Left lung (tissue), 4 donors: ENCODE measurements at regions not wholly inside any gene's neighbourhood (a gene's known extent, or its start where the extent isn't known, plus 50 kb on each side); places are given as distances from the start of the nearest gene placed in this dataset.

Source experiments
- ATAC-seq: fragments of 200-7000 bp; cut with Tn5 transposase; one replicate; pipeline ENCODE4 v1.9.1; 2020; ENCODE audit warnings: moderate library complexity
- DNase-seq, 4 donors: peaks; one replicate each; pipeline ENCODE4 v3.0.0-alpha.2; 2013 to 2020
- H3K27ac ChIP-seq, 2 donors: fragments of 200-600 bp; sonication (generic) in 1 of 2; one replicate each; pipeline versions ENCODE4 v1.5.0 to v1.8.0; 2020 to 2021
- H3K27me3 ChIP-seq, 2 donors: fragments of 200-600 bp; sonication (generic) in 1 of 2; one replicate each; pipeline versions ENCODE4 v1.5.0 to v1.8.0; 2020 to 2021
- H3K36me3 ChIP-seq, 2 donors: fragments of 200-600 bp; sonication (generic) in 1 of 2; one replicate each; pipeline versions ENCODE4 v1.5.0 to v1.8.0; 2020 to 2021
- H3K4me1 ChIP-seq, 2 donors: fragments of 200-600 bp; one replicate each; pipeline ENCODE4 v1.8.0; 2021
- H3K4me3 ChIP-seq, 2 donors: fragments of 200-600 bp; sonication (generic) in 1 of 2; one replicate each; pipeline versions ENCODE4 v1.5.0 to v1.8.0; 2020 to 2021; ENCODE audit warnings: mild to moderate bottlenecking in 1 of 2
- H3K9me3 ChIP-seq, 2 donors: fragments of 200-600 bp; sonication (generic) in 1 of 2; one replicate each; pipeline versions ENCODE4 v1.5.0 to v1.8.0; 2020 to 2021
- intact Hi-C, 2 donors: fragments of 100-400 bp; cut with DNase I; formaldehyde crosslinking; loops; one replicate each; pipeline versions ENCODE4 v1.11.2 to v1.14.2; 2022
- TF ChIP-seq, protein P1 (sequence below), 2 donors: fragments of 200-600 bp; sonication (generic) in 1 of 2; IDR thresholded peaks; one replicate each; pipeline versions ENCODE4 v1.5.0 to v1.8.0; 2021; ENCODE audit warnings: antibody characterized with exemption in 2 of 2
- donor health status: DM: no; HTN: yes; CAD: no.
- donor health status: DM: no; HTN: no; CAD: no.

DNA sequence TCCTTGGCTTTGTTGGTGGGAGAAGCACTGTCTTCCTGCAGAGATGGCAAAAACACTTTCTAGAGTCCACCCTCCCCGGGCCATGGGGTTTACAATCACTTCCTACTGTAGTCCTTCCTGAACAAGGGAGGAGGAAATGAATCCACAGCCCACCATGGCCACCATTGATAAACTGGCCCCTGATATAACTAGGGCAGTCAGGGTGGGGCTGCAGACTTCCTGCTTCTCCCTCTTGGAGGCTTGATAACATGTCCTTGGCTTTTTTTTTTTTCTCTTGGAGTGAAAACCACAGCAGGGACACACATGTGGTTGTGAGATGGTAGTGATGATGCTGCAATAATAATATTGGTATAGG is 437.8 kb downstream of the ZNF521 start:
- Histone ChIP-seq H3K9me3 (no peaks in the 10 kb centered on the region), H3K27ac (no peak overlapping the region), H3K27me3 (no peaks in the 10 kb centered on the region), H3K4me3 (no peak overlapping the region), H3K36me3 (no peaks in the 10 kb centered on the region), H3K4me1 (no peaks in the 10 kb centered on the region)
- DNase-seq, result no peak
- ATAC-seq, result no peak
- TF ChIP-seq, protein P1, sequence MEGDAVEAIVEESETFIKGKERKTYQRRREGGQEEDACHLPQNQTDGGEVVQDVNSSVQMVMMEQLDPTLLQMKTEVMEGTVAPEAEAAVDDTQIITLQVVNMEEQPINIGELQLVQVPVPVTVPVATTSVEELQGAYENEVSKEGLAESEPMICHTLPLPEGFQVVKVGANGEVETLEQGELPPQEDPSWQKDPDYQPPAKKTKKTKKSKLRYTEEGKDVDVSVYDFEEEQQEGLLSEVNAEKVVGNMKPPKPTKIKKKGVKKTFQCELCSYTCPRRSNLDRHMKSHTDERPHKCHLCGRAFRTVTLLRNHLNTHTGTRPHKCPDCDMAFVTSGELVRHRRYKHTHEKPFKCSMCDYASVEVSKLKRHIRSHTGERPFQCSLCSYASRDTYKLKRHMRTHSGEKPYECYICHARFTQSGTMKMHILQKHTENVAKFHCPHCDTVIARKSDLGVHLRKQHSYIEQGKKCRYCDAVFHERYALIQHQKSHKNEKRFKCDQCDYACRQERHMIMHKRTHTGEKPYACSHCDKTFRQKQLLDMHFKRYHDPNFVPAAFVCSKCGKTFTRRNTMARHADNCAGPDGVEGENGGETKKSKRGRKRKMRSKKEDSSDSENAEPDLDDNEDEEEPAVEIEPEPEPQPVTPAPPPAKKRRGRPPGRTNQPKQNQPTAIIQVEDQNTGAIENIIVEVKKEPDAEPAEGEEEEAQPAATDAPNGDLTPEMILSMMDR (IDR thresholded peaks at IDR 0.05), result no peak
- intact Hi-C loops, result no loop called here

DNA sequence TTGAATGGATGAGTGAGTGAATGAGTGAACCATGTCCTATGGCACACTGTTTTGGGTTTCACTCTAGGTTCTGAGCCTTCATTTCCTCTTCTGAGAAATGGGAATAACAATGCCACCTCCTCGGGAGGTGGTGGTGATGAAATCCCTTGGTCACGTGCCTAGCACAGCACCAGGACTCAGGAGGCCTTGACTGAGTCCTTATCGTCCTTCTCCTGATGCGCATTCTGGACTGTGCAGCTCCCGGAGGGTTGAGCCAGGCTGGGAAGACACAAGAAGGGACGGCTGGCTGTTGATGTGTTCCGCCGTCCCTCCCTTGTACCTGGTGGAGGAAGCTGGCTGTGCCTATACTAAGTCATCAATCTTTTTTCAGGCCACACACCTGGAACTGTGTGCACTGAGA is 437.3 kb downstream of the ZNF521 start:
- ATAC-seq (no peak), DNase-seq (no peak)
- intact Hi-C loops, result no loop called here
- TF ChIP-seq, protein P1 (IDR thresholded peaks at IDR 0.05), result no peak
- H3K36me3 ChIP-seq, result no peaks in the 10 kb centered on the region
- H3K27ac ChIP-seq, result no peak overlapping the region
- H3K27me3 ChIP-seq, result no peaks in the 10 kb centered on the region
- no peaks in the 10 kb centered on the region for H3K9me3 ChIP-seq
- H3K4me1 ChIP-seq, result no peaks in the 10 kb centered on the region
- no peak overlapping the region for H3K4me3 ChIP-seq

DNA sequence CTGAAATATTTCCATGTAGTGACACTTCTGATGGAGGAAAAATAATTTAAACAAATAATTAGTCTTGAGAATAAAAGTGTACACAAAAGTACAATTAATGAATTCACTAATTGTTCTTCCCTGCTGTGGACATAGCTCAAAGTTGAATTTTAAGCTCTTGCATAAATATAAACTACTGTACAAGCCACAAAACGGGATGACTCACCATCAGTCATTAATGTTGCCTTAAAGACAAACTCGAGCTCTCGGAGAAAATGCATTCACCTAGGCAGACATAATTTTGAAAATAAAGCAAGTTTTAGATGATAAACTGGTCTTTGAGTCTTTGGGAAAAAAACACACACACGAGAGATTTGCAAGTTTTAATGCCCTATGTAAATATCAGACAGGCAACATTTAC is 436.4 kb downstream of the ZNF521 start:
- H3K27me3 ChIP-seq, result no peaks in the 10 kb centered on the region
- intact Hi-C loops, result no loop called here
- H3K4me1 ChIP-seq, result no peaks in the 10 kb centered on the region
- no peak overlapping the region for H3K4me3 ChIP-seq
- DNase-seq (no peak), ATAC-seq (no peak)
- H3K9me3 ChIP-seq, result no peaks in the 10 kb centered on the region
- TF ChIP-seq, protein P1 (IDR thresholded peaks at IDR 0.05), result no peak
- no peaks in the 10 kb centered on the region for H3K36me3 ChIP-seq
- H3K27ac ChIP-seq, result no peak overlapping the region

DNA sequence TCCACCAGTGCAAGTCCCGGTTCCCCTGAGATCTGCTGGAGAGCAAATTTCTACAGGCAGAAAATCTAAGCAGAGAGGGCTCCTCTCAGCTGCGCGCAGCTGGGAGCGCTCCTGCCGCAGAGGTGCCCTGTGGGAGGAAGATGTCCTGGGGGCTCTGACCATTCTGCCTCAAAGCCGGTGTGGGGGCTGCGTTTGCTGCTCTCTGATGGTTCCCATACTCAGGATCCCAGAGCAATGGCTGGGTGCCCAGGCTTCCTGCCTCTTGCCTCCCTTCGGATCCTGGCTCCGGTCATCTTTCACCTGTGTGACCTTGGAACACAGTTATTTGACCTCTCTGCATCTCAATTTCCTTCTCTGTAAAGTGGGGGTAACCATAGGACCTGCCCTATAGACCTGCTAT is 434.2 kb downstream of the ZNF521 start:
- intact Hi-C loops, result no loop called here
- DNase-seq (no peak), ATAC-seq (no peak)
- TF ChIP-seq, protein P1 (IDR thresholded peaks at IDR 0.05), result no peak
- Histone ChIP-seq H3K4me1 (no peaks in the 10 kb centered on the region), H3K27ac (no peak overlapping the region), H3K9me3 (no peaks in the 10 kb centered on the region), H3K36me3 (no peaks in the 10 kb centered on the region), H3K27me3 (no peaks in the 10 kb centered on the region), H3K4me3 (no peak overlapping the region)

DNA sequence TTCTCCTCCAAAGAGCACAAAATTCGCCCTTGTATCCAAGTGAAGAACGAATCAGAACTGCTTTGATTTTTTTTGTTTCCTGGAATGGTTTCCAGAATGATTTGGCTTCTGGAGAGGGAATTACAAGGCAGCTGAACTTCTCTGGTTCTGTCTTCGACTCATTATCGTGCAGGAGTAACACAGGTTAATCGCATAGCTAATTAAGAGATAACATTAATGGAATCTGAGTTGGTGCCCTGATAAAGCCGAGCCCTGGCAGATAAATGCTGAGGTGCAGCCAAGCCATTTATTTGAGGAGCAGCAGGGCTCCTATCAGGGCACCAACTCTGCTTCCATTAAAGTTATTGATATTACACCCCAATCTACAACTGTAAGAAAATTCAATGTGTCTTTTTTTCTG is 433.7 kb downstream of the ZNF521 start:
- H3K4me3 ChIP-seq, result no peak overlapping the region
- no peak overlapping the region for H3K27ac ChIP-seq
- ATAC-seq (no peak), DNase-seq (no peak)
- no peaks in the 10 kb centered on the region for H3K36me3 ChIP-seq
- no peaks in the 10 kb centered on the region for H3K27me3 ChIP-seq
- intact Hi-C loops, result no loop called here
- TF ChIP-seq, protein P1 (IDR thresholded peaks at IDR 0.05), result no peak
- no peaks in the 10 kb centered on the region for H3K4me1 ChIP-seq
- no peaks in the 10 kb centered on the region for H3K9me3 ChIP-seq
